Erythroblast (primary cell): ENCODE measurements at regions not wholly inside any gene's neighbourhood (a gene's known extent, or its start where the extent isn't known, plus 50 kb on each side); places are given as distances from the start of the nearest gene placed in this dataset.

Source experiments
- GATA1 ChIP-seq: IDR thresholded peaks from 2 replicates; pipeline ENCODE4 v1.6.1; 2011; ENCODE audit warnings: low read depth, mild to moderate bottlenecking, control low read depth, low read length, moderate library complexity
- POLR2A ChIP-seq: IDR thresholded peaks from 2 replicates; pipeline ENCODE4 v1.6.1; 2011; ENCODE audit warnings: mild to moderate bottlenecking, low read length

GRCh38 chr19:28297586-28298157, 915.3 kb downstream of the UQCRFS1 start:
- no peak for TF ChIP-seq POLR2A
- no peak for TF ChIP-seq GATA1
